HG03175 (cell line): ENCODE measurements at regions not wholly inside any gene's neighbourhood (a gene's known extent, or its start where the extent isn't known, plus 50 kb on each side); places are given as distances from the start of the nearest gene placed in this dataset.
"Not testable (repeated sequence)": the region's sequence is repeated elsewhere in the genome, so short reads cannot be mapped to it uniquely, and the experiment has no call there.

Experiments used
- ATAC-seq: cut with Tn5 transposase; IDR thresholded peaks from one replicate; pipeline ENCODE4 v1.9.1; 2021; ENCODE audit warnings: mild to moderate bottlenecking, moderate library complexity; ENCODE audit not compliant: unreplicated experiment

DNA sequence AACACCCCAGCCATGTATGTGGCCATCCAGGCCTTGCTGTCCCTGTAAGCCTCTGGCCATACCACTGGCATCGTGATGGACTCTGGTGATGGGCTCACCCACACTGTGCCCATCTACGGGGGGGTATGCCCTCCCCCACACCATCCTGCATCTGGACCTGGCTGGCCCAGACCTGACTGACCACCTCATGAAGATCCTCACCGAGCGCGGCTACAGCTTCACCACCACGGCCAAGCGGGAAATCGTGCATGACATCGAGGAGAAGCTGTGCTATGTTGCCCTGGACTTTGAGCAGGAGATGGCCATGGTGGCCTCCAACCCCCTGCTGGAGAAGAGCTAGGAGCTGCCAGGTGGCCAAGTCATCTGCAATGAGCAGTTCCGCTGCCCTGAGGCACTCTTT lies 80.4 kb upstream of the ZCCHC2 start:
- ATAC-seq, result no peak

GRCh38 chr18:62445386-62445917 lies 77.4 kb upstream of the ZCCHC2 start:
- ATAC-seq, result peak; percentile 89

DNA sequence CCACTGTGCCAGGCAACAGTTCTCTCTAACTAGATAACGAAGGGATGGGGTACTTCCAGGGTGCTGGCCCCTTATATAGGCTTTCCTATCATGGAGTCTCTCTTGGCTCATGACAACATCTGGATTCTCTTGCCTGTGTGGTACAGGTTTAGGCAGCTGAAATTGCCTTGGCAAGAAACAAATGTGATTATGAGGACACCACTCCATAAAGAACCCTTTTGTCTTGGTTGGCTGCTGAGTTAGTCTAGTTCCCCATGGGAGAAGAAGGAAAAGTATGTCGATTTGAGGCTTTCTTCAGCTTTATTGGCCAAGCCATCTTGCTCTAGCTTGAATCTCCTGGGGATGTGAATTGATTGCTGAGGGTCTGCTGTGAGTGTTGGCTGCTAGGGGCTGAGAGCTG lies 76.3 kb upstream of the ZCCHC2 start:
- ATAC-seq, result no peak

- ATAC-seq, result no peak
Observed at GRCh38 chr18:62447652-62448051, 75.2 kb upstream of the ZCCHC2 start.

- ATAC-seq, result no peak
Observed at GRCh38 chr18:62448426-62448825, 74.4 kb upstream of the ZCCHC2 start.

DNA sequence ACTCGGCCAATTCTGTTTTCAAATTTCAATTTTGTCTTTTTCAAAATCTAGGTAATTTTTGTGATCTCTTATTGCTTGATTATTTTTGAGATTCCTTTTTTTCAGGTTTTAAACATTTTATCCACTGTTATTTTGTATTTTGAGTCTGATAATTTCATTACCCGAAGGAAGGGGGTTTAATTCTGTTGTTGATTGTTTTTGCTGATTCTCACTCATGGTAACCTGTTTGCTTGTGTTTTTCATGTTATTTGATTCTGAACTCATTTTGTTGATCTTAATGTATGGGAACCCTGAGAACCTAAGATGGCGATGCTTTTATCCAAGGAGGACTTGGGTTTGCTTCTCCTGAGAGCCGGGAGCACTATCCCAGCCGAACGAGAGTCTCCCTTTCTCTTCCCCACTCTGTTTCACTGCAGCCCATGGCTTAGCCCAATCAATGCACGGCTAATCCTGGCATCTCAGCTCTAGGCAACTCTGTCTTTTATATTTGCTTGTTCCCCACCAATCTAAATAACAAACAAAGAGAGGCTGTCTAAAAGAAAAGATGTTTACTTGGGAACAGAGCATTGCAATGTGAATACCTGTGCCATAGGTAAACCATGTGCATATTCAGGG lies 73.2 kb upstream of the ZCCHC2 start:
- ATAC-seq, result no peak

GRCh38 chr18:62450175-62450545 lies 72.7 kb upstream of the ZCCHC2 start:
- ATAC-seq, result no peak

GRCh38 chr18:62450546-62451410 lies 72.0 kb upstream of the ZCCHC2 start:
- ATAC-seq, result no peak

DNA sequence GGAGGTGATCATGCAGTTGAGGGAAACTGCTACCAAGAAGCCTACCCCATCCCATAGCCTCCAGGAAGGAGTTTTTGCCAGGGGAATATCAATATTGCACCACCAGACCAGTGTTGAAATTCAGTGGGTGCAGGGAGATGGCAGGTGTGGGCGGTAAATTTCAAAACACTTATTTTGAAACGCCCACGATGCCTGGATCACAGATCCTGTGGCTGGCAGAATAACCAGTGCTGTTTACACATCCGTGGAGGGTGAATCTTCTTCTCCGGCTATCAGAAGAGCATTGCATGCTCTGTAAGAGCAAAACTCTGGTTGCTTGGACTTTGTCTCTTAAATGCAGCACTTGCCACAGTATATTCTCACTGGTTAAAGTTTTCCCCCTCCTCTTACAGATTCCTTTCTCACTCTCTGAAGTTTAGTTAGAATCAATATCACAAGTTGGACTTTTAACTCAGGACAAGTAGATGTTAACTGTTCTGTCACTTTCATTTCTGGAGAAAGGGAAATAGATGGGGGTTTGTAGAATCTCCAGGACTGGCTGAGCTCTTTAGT lies 70.5 kb upstream of the ZCCHC2 start:
- no peak for ATAC-seq

GRCh38 chr18:62453864-62454263 lies 69.0 kb upstream of the ZCCHC2 start:
- ATAC-seq, result no peak

DNA sequence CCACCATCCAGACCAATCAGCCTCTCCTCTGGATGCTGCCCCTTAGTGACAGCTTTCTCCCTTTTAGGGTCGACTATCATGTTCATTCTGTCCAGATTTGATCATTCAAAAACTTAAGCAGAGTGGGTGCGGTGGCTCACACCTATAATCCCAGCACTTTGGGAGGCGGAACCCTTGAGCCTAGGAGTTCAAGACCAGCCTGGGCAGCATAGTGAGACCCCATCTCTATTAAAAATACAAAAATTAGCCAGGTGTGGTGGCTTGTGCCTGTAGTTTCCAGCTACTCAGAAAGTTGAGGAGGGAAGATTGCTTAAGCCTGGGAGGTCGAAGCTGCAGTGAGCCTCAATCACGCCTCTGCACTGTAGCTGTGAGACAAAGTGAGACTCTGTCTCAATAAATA lies 68.3 kb upstream of the ZCCHC2 start:
- ATAC-seq, result no peak

DNA sequence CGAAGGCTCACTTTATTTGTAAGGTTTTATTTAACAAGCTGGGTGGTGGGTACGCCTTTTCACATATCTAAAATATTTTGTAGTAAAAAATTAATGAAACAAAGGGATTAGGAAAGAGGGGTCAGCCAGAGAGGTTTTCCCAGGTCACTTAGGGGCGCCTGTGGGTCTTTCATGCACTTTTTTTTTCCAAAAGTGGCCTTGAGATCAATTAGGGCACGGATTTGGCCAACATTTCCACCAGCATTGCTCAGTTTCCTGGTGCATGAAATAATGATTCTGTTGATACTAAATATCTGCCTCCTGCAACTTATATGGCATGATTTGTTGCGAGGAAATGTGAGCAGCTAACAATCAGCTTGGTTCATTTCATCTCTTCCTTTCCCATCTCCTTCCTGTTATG lies 67.6 kb upstream of the ZCCHC2 start:
- ATAC-seq, result no peak

GRCh38 chr18:62457877-62458276 lies 64.9 kb upstream of the ZCCHC2 start:
- no peak for ATAC-seq

DNA sequence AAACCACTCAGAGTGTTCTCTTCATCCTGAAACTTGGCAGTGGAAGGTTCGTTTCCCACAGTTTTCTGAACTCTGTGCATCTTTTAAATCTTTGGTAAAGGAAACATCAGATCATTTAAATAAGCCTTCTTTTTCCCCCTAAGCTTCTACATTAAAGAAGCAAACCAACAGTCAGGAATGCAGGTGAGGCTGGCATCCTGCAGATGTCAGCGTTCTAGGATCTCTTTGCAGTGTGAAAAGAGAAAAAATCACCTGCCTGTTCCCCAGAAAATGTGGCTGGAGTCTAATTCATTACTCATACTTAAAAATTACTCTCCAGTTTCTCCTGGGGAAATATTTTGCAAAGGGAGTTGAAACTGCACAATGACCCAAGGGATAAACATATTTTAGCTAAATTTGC lies 64.5 kb upstream of the ZCCHC2 start:
- no peak for ATAC-seq

DNA sequence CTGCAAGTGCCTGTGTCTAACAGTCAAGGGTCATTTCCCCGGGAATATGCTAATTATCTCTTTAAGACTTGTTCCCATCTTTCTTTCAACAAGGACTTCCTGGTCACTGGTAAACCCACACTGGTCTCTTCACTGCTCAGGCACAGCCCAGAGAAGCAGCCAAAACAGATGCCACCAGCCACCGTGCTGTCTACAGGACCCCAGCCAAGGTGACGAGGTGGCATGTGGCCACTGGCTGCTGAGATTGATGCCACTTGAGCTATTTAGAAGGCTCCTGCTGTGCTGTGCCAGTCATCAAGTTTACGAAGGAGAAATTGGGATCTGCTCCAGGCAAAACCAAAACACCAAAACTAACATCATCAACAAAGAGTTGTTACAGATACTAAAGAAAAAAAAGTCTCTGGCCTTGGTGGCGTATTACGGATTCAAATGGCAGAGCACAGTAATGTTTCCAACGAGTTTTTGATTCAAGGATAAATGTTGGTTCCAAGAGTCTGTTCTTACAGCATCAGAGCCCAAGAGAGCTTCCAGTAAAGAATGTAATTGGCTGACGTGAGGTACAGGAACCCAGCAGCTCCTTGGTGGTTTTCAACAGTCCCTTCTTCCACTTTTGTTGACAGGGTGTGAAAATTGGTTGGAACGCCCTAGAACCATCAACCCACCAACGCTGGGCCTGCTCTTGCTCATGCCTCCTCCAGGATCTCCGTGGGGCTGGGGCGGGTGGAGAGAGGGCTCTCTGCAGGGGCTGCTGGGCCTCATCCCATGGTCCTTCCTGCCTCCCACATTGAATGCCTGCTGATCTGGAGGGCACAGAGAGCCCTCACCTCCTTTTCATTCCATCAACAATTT lies 63.7 kb upstream of the ZCCHC2 start:
- no peak for ATAC-seq

DNA sequence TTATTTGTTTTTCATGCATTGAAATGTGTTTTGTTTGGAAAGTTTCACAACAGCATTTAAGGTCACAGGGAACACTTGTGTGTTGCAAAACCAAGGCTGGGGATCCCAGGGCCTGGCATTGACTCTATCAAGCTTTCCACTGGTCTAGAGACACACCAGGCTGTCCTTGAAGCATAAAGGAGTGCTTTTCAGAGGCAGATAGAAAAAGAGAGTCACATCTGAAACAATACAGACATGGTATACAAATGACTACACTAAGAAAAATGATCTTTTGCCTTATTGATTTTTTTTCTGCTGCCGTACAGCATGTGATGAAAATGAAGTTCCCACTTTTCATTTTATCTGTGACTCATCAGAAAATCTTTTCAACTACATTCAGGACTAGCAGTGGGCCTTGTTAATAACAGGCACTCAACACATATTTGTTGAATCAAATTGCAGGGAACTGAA lies 61.9 kb upstream of the ZCCHC2 start:
- no peak for ATAC-seq

GRCh38 chr18:62461591-62461990 lies 61.2 kb upstream of the ZCCHC2 start:
- ATAC-seq, result no peak

DNA sequence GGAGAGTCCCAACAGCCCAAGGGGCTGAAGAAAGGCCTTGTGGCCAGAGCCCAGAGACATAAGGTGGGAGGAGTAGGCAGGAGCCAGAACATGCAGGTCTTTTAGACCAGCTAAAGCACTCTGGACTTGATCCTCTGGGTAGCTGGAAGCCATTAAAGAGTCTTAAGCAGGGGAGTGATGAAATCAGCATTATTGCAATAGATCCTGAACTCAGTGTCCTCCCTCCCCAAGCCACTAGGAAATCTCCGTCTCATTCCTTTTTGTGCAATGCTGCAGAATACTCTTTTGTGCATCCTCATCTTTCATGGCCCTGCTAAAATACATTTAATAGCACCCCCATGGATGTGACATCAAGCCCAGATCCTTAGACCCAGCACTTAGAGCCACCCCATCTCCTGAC lies 58.6 kb upstream of the ZCCHC2 start:
- no peak for ATAC-seq

- not testable (repeated sequence) for ATAC-seq
Observed at GRCh38 chr18:62469131-62469530, 53.7 kb upstream of the ZCCHC2 start.
